ENCODE measurements at regions not wholly inside any gene's neighbourhood (a gene's known extent, or its start where the extent isn't known, plus 50 kb on each side); places are given as distances from the start of the nearest gene placed in this dataset.

- no peaks in the 10 kb centered on the region for H3K9me3 ChIP-seq (ENCODE audit: severe bottlenecking)
- TF ChIP-seq, protein P1, sequence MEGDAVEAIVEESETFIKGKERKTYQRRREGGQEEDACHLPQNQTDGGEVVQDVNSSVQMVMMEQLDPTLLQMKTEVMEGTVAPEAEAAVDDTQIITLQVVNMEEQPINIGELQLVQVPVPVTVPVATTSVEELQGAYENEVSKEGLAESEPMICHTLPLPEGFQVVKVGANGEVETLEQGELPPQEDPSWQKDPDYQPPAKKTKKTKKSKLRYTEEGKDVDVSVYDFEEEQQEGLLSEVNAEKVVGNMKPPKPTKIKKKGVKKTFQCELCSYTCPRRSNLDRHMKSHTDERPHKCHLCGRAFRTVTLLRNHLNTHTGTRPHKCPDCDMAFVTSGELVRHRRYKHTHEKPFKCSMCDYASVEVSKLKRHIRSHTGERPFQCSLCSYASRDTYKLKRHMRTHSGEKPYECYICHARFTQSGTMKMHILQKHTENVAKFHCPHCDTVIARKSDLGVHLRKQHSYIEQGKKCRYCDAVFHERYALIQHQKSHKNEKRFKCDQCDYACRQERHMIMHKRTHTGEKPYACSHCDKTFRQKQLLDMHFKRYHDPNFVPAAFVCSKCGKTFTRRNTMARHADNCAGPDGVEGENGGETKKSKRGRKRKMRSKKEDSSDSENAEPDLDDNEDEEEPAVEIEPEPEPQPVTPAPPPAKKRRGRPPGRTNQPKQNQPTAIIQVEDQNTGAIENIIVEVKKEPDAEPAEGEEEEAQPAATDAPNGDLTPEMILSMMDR (IDR thresholded peaks at IDR 0.05; ENCODE audit: poor library complexity, severe bottlenecking): no peak
- no peak overlapping the region for H3K27ac ChIP-seq (ENCODE audit: poor library complexity, severe bottlenecking)
- H3K27me3 ChIP-seq (ENCODE audit: insufficient read depth, poor library complexity, severe bottlenecking): no peaks in the 10 kb centered on the region
- no peak overlapping the region for H3K4me3 ChIP-seq (ENCODE audit: severe bottlenecking)
- H3K36me3 ChIP-seq (ENCODE audit: low read depth): no peaks in the 10 kb centered on the region
- DNase-seq (ENCODE audit: low spot score): no peak
- peaks cover 18% of the 10 kb centered on the region for H3K4me1 ChIP-seq (ENCODE audit: insufficient read depth, poor library complexity, severe bottlenecking)
- no peak for ATAC-seq (ENCODE audit: low read depth)
These were observed 179.3 kb downstream of the C1D start for GRCh38 chr2:67883316-67884087.

GRCh38 chr2:67888351-67889005 lies 174.3 kb downstream of the C1D start:
- TF ChIP-seq, protein P1 (IDR thresholded peaks at IDR 0.05; ENCODE audit: poor library complexity, severe bottlenecking): no peak
- H3K4me1 ChIP-seq (ENCODE audit: insufficient read depth, poor library complexity, severe bottlenecking): peaks cover 7% of the 10 kb centered on the region
- no peak for ATAC-seq (ENCODE audit: low read depth)
- H3K36me3 ChIP-seq (ENCODE audit: low read depth): no peaks in the 10 kb centered on the region
- H3K4me3 ChIP-seq (ENCODE audit: severe bottlenecking): no peak overlapping the region
- no peaks in the 10 kb centered on the region for H3K27me3 ChIP-seq (ENCODE audit: insufficient read depth, poor library complexity, severe bottlenecking)
- H3K27ac ChIP-seq (ENCODE audit: poor library complexity, severe bottlenecking): no peak overlapping the region
- H3K9me3 ChIP-seq (ENCODE audit: severe bottlenecking): no peaks in the 10 kb centered on the region
- no peak for DNase-seq (ENCODE audit: low spot score)

- no peaks in the 10 kb centered on the region for H3K27me3 ChIP-seq (ENCODE audit: insufficient read depth, poor library complexity, severe bottlenecking)
- H3K9me3 ChIP-seq (ENCODE audit: severe bottlenecking): no peaks in the 10 kb centered on the region
- TF ChIP-seq, protein P1 (IDR thresholded peaks at IDR 0.05; ENCODE audit: poor library complexity, severe bottlenecking): no peak
- no peak for ATAC-seq (ENCODE audit: low read depth)
- no peak for DNase-seq (ENCODE audit: low spot score)
- no peak overlapping the region for H3K27ac ChIP-seq (ENCODE audit: poor library complexity, severe bottlenecking)
- peaks cover 7% of the 10 kb centered on the region for H3K4me1 ChIP-seq (ENCODE audit: insufficient read depth, poor library complexity, severe bottlenecking)
- H3K4me3 ChIP-seq (ENCODE audit: severe bottlenecking): no peak overlapping the region
- H3K36me3 ChIP-seq (ENCODE audit: low read depth): no peaks in the 10 kb centered on the region
These were observed 173.7 kb downstream of the C1D start for GRCh38 chr2:67889056-67889455.

GRCh38 chr2:67891642-67892041 lies 171.2 kb downstream of the C1D start:
- no peak for ATAC-seq (ENCODE audit: low read depth)
- H3K27ac ChIP-seq (ENCODE audit: poor library complexity, severe bottlenecking): no peak overlapping the region

More at GRCh38 chr2:67891642-67892041, 171.2 kb downstream of the C1D start:
- no peak for DNase-seq (ENCODE audit: low spot score)
- Histone ChIP-seq H3K4me3 (ENCODE audit: severe bottlenecking) (no peak overlapping the region), H3K9me3 (ENCODE audit: severe bottlenecking) (no peaks in the 10 kb centered on the region), H3K36me3 (ENCODE audit: low read depth) (no peaks in the 10 kb centered on the region), H3K27me3 (ENCODE audit: insufficient read depth, poor library complexity, severe bottlenecking) (no peaks in the 10 kb centered on the region), H3K4me1 (ENCODE audit: insufficient read depth, poor library complexity, severe bottlenecking) (no peaks in the 10 kb centered on the region)
- TF ChIP-seq, protein P1 (IDR thresholded peaks at IDR 0.05; ENCODE audit: poor library complexity, severe bottlenecking): no peak

Measured in RWPE2 (cell line).